ENCODE measurements at regions not wholly inside any gene's neighbourhood (a gene's known extent, or its start where the extent isn't known, plus 50 kb on each side); places are given as distances from the start of the nearest gene placed in this dataset.

- TF ChIP-seq POLR2A (conservative IDR thresholded peaks at IDR 0.05) (no peak), POLR2AphosphoS2 (IDR thresholded peaks at IDR 0.05; ENCODE audit: low read length) (no peak), SMAD1 (IDR thresholded peaks at IDR 0.05; ENCODE audit: low read depth, low read length, partially characterized antibody) (no peak), WHSC1 (IDR thresholded peaks at IDR 0.05; ENCODE audit: low read length) (no peak), ZBTB40 (IDR thresholded peaks at IDR 0.05) (no peak), ZBTB40 (CRISPR knock-in tag; IDR thresholded peaks at IDR 0.05) (no peak), ZNF780A (CRISPR knock-in tag; IDR thresholded peaks at IDR 0.05) (no peak), ZNF280A (IDR thresholded peaks at IDR 0.05; ENCODE audit: low read depth, partially characterized antibody) (no peak)
These were observed 992.7 kb upstream of the HS3ST1 start for GRCh38 chr4:12421364-12421763.

All from K562 (cell line).